Astrocyte of the spinal cord (primary cell): ENCODE measurements at regions not wholly inside any gene's neighbourhood (a gene's known extent, or its start where the extent isn't known, plus 50 kb on each side); places are given as distances from the start of the nearest gene placed in this dataset.

ENCODE experiments used
- DNase-seq: peaks from one replicate; pipeline ENCODE4 v3.0.0; 2011; ENCODE audit warnings: low read depth, low spot score
- H3K4me3 ChIP-seq: 2 replicates; pipeline ENCODE4 v1.5.1; 2011; ENCODE audit warnings: low read depth, mild to moderate bottlenecking, low read length, moderate library complexity
- in situ Hi-C: cut with HindIII; loops from 2 replicates; pipeline ENCODE4 v1.10.0; 2017; ENCODE audit warnings: low sequenced_read_pairs
- TF ChIP-seq, protein P1 (sequence below): IDR thresholded peaks from 2 replicates; pipeline ENCODE4 v1.5.1; 2012; ENCODE audit warnings: low read depth, mild to moderate bottlenecking, low read length, inconsistent platforms

DNA sequence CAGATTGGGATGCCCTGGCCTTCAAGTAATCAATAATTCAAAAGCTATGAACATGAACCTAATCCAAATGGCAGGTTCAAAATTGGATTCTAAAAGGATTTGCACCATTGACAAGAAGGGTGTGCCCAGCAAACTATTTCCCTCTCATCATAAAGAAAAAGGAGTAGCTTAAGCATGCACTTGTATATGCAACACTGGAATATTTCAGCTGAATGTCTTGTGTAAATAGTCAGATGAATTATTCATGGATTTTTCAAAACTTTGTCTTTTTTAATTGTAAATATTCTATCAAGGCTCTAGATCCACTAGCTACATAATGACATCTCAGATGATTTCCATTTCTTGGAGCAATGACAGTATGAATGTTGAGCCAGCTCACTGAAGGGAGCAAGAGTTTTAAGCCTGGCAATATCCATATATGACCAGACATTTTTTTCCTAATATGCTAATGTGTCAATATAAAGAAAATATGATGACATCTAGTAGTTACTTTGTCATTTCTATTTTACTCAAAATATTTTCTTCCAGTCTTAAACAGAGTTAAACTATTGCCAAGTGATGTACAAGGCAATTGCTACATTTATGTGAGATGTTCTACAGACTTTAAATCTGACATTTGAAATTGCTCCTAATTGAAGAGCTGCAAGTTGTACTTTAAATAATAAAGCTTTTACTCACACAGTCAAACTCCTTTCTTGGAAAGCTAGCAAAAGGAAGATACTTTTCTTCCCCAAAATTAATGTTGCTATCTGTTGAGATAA lies 230.5 kb upstream of the AGTR1 start:
- no peak for DNase-seq
- TF ChIP-seq, protein P1, sequence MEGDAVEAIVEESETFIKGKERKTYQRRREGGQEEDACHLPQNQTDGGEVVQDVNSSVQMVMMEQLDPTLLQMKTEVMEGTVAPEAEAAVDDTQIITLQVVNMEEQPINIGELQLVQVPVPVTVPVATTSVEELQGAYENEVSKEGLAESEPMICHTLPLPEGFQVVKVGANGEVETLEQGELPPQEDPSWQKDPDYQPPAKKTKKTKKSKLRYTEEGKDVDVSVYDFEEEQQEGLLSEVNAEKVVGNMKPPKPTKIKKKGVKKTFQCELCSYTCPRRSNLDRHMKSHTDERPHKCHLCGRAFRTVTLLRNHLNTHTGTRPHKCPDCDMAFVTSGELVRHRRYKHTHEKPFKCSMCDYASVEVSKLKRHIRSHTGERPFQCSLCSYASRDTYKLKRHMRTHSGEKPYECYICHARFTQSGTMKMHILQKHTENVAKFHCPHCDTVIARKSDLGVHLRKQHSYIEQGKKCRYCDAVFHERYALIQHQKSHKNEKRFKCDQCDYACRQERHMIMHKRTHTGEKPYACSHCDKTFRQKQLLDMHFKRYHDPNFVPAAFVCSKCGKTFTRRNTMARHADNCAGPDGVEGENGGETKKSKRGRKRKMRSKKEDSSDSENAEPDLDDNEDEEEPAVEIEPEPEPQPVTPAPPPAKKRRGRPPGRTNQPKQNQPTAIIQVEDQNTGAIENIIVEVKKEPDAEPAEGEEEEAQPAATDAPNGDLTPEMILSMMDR = no peak
- no peak overlapping the region for H3K4me3 ChIP-seq
- in situ Hi-C loops = no loop called here

DNA sequence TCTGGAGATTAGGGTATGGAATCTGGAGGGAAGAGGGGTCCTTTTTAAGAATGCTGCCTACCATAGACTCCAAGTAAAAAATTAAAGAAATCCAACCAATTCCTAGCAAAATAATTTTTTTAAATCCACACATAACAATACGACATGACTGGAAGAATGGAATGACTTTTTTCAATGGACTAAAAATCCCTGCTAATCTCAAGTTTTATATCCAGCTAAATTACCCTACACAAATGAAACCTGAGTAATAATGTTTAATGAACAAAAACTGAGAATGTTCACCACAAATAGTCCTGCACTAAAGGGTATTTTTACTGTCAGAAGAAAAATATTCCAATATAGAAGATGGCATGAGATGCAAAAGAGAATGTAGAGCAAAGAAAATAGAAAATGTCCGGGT lies 220.3 kb upstream of the AGTR1 start:
- no peak for DNase-seq
- in situ Hi-C loops = no loop called here
- no peak overlapping the region for H3K4me3 ChIP-seq
- TF ChIP-seq, protein P1 = no peak

DNA sequence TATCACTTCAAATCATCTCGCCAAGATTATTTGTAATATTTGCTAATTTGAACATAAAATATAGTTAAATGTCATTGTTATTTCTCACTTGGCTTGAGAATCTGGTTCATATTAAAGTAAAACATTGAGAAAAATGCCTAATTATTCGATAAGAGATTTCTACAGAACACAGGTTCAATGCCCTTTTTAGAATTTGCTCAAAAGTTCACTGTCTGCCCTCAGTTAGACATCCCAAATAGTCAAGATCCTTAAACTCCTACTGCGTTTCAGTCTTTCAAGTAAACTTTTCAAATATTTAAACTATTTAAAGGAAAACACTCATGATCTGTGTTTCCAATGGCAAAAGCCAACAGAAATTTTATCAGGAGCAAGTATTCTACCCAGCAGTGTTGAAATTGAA lies 204.1 kb upstream of the AGTR1 start:
- in situ Hi-C loops = no loop called here
- TF ChIP-seq, protein P1 = no peak
- DNase-seq = no peak
- H3K4me3 ChIP-seq = no peak overlapping the region

DNA sequence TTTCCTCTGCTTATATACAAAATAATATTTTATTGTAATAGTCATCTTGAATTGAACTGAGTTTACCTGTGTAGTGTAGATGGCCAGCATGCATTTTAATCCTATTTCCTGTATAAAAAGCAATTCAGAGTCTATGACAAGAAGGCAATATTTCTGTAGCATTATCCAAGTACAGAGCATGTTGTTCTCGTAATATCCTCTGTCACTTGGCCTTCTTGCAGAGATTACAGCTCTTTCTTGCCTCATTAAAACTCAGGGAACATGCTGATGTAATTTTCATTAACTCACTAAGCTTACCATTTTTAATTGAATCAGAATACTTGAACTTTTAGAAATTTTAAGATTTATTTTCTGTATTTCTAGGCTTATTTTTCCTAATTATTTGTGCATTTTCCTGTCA lies 203.3 kb upstream of the AGTR1 start:
- in situ Hi-C loops = no loop called here
- H3K4me3 ChIP-seq = no peak overlapping the region
- TF ChIP-seq, protein P1 = no peak
- DNase-seq = no peak

DNA sequence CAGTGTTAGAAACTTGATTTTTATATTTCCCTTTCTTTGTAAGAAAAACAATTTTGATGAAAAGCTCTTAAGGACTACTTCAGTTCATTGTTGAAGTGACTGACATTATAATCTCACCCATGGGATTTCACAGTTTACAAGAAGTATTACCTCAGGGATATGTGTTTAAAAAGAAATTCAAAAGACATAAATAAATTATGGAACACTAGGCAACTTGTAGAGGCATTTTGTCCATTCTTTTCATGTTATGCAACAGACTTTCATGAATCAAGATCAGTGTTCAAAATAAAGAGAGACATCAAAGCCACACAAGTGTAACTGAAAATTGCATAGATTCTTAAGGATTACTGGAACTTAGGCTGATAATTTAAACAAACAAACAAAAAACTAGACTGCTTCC lies 196.8 kb upstream of the AGTR1 start:
- TF ChIP-seq, protein P1 = no peak
- in situ Hi-C loops = no loop called here
- no peak for DNase-seq
- no peak overlapping the region for H3K4me3 ChIP-seq

DNA sequence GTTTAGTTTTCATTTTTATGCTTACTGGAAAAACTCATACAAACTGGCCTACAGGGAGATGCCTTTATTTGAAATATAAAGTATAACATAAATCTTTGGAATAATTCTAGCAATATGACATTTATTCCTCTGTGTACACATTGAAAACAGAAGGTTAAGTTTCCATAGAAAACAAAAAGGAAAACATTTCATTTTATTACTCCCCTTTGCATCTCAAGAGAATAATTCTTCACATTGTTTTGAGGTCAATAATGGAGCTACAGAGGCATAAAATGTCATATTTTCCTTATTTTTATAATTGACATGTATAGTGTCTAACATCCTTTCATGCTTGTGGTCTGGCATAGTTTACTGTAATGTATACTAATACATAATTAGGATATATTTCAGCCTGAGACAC lies 187.6 kb upstream of the AGTR1 start:
- TF ChIP-seq, protein P1 = no peak
- H3K4me3 ChIP-seq = no peak overlapping the region
- in situ Hi-C loops = no loop called here
- DNase-seq = no peak
